A673 (cell line): ENCODE measurements at regions not wholly inside any gene's neighbourhood (a gene's known extent, or its start where the extent isn't known, plus 50 kb on each side); places are given as distances from the start of the nearest gene placed in this dataset.

Experiments
- BruUV-seq: library from RNA; stranded (reverse); fragments of 400-500 nt; replicated peaks from 2 replicates; lab custom pipeline; 2021; lab: Mats Ljungman, UMichigan
- CTCF ChIA-PET: fragments of 300-600 bp; sonication (Branson Sonifier 250); formaldehyde crosslinking; loops from one replicate; lab custom pipeline; 2022; ENCODE audit warnings: antibody characterized with exemption; lab: Charles Lee
- POLR2A ChIA-PET: fragments of 300-600 bp; sonication (Branson Sonifier 250); formaldehyde crosslinking; loops from one replicate; lab custom pipeline; 2022; ENCODE audit warnings: antibody characterized with exemption; ENCODE audit not compliant: low non-redundant PET; lab: Charles Lee
- DNase-seq: peaks from one replicate; pipeline ENCODE4 v3.0.0-alpha.2; 2015; ENCODE audit warnings: low spot score
- H3K27ac ChIP-seq: fragments of 200-600 bp; sonication (generic); 2 replicates; pipeline ENCODE4 v1.5.1; 2016; ENCODE audit warnings: mixed run types, low read depth, mild to moderate bottlenecking, mixed read lengths, antibody characterized with exemption, low read length; ENCODE audit not compliant: poor library complexity, severe bottlenecking
- H3K27me3 ChIP-seq: fragments of 200-600 bp; sonication (generic); replicated peaks from 2 replicates; pipeline ENCODE4 v1.6.1; 2017; ENCODE audit warnings: mixed run types, low read depth, mild to moderate bottlenecking, mixed read lengths, antibody characterized with exemption, low read length; ENCODE audit not compliant: insufficient read depth, poor library complexity
- H3K36me3 ChIP-seq: fragments of 200-600 bp; sonication (generic); 2 replicates; pipeline ENCODE4 v1.6.1; 2016; ENCODE audit warnings: mixed run types, mild to moderate bottlenecking, mixed read lengths, antibody characterized with exemption, low read length; ENCODE audit not compliant: insufficient read depth, poor library complexity, severe bottlenecking
- H3K4me1 ChIP-seq: fragments of 200-600 bp; sonication (generic); 2 replicates; pipeline ENCODE4 v1.6.1; 2017; ENCODE audit warnings: mixed run types, mild to moderate bottlenecking, mixed read lengths, antibody characterized with exemption, low read length; ENCODE audit not compliant: insufficient read depth, poor library complexity, severe bottlenecking
- H3K4me3 ChIP-seq: fragments of 200-600 bp; sonication (generic); 2 replicates; pipeline ENCODE4 v1.5.1; 2016; ENCODE audit warnings: low read depth, mixed run types, mild to moderate bottlenecking, mixed read lengths, low read length; ENCODE audit not compliant: poor library complexity, severe bottlenecking
- H3K9me3 ChIP-seq: fragments of 200-600 bp; sonication (generic); 2 replicates; pipeline ENCODE4 v1.6.1; 2016; ENCODE audit warnings: mixed run types, low read depth, mild to moderate bottlenecking, mixed read lengths, antibody characterized with exemption, low read length; ENCODE audit not compliant: poor library complexity, severe bottlenecking
- EZH2 ChIP-seq: fragments of 200-600 bp; sonication (generic); IDR thresholded peaks from 2 replicates; pipeline ENCODE4 v1.6.1; 2017; ENCODE audit warnings: borderline replicate concordance, low read depth, mild to moderate bottlenecking, mixed read lengths, antibody characterized with exemption, low read length; ENCODE audit not compliant: poor library complexity, severe bottlenecking
- intact Hi-C: fragments of 100-400 bp; cut with micrococcal nuclease; formaldehyde crosslinking; loops from one replicate; pipeline ENCODE4 v1.10.0; 2022; ENCODE audit not compliant: unreplicated experiment
- TF ChIP-seq, protein P1 (sequence below): fragments of 300-800, 200-600 bp; sonication (generic); conservative IDR thresholded peaks from 2 replicates; pipeline ENCODE4 v1.5.1; 2017; ENCODE audit warnings: low read depth, mild to moderate bottlenecking, antibody characterized with exemption, low read length, moderate library complexity, mixed read lengths

DNA sequence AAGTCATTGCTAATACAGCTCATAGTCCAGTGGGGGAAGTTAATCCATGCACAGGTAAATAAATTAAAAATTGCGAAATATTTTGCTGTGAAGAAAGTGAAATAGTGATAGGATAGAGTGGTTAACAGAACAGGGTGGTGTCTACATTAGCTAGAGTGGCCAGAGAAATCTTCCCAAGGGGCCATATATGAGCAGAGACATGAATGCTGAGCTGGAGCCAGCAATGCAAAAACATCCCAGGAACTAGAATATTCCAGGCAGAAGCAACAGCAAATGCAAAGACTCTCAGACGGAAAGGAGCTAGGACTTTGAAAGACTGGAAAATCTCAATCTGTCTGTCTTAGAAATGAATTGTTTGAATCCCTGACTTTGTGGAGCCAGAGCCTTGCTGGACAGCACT lies 1221.6 kb downstream of the MAT2B start:
- DNase-seq: no peak
- H3K27ac ChIP-seq: no peak overlapping the region
- intact Hi-C loops: no loop called here
- no peaks in the 10 kb centered on the region for H3K36me3 ChIP-seq
- CTCF ChIA-PET: no interaction called here
- H3K4me3 ChIP-seq: no peak overlapping the region
- H3K9me3 ChIP-seq: no peaks in the 10 kb centered on the region
- no peaks in the 10 kb centered on the region for H3K4me1 ChIP-seq
- no TSS peak for BruUV-seq
- no peaks in the 10 kb centered on the region for H3K27me3 ChIP-seq
- POLR2A ChIA-PET: no interaction called here
- TF ChIP-seq EZH2: no peak

DNA sequence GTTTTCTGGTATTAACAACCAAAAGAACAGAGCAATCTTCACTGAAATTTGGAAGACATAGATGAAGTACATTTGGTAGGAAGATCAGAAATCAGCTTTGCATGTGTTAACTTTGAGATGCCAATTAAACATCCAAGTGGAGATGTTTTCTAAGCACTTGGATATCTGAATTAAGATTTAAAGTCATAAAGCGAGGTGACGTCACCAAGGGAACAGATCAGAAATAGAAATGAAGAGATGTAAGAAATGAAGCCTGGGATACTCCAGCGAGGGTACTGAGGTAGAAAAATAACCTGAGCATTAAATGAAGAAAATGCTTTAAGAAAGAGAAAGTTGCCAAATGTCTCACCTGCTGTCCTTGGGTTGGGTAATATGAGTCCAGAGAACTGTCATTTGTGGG lies 1223.3 kb downstream of the MAT2B start:
- DNase-seq: no peak
- TF ChIP-seq EZH2: no peak
- TF ChIP-seq, protein P1, sequence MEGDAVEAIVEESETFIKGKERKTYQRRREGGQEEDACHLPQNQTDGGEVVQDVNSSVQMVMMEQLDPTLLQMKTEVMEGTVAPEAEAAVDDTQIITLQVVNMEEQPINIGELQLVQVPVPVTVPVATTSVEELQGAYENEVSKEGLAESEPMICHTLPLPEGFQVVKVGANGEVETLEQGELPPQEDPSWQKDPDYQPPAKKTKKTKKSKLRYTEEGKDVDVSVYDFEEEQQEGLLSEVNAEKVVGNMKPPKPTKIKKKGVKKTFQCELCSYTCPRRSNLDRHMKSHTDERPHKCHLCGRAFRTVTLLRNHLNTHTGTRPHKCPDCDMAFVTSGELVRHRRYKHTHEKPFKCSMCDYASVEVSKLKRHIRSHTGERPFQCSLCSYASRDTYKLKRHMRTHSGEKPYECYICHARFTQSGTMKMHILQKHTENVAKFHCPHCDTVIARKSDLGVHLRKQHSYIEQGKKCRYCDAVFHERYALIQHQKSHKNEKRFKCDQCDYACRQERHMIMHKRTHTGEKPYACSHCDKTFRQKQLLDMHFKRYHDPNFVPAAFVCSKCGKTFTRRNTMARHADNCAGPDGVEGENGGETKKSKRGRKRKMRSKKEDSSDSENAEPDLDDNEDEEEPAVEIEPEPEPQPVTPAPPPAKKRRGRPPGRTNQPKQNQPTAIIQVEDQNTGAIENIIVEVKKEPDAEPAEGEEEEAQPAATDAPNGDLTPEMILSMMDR: no peak
- H3K4me3 ChIP-seq: no peak overlapping the region
- CTCF ChIA-PET: no interaction called here
- intact Hi-C loops: no loop called here
- H3K27ac ChIP-seq: no peak overlapping the region
- no peaks in the 10 kb centered on the region for H3K27me3 ChIP-seq
- H3K9me3 ChIP-seq: no peaks in the 10 kb centered on the region
- H3K36me3 ChIP-seq: no peaks in the 10 kb centered on the region
- POLR2A ChIA-PET: no interaction called here
- H3K4me1 ChIP-seq: no peaks in the 10 kb centered on the region
- BruUV-seq: no TSS peak

DNA sequence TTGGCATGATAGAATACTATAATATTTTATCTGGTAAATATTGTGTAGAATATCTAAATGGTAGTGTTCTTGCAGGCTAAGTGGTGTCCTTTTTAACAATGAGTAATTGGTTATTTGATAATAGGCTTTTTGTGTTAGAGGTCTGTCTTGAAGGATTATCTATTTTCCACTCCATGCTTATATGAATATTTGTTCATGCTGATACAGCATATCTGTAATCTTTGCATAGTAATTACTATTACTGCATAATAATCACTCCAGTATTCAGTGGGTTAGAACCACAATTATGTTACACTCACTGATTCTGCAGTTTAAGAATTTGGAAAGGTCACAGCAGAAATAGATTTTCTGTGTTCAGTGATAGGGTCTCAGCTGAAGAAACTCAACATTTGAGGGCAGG lies 1229.9 kb downstream of the MAT2B start:
- no peak overlapping the region for H3K4me3 ChIP-seq
- TF ChIP-seq EZH2: no peak
- TF ChIP-seq, protein P1: no peak
- H3K4me1 ChIP-seq: no peaks in the 10 kb centered on the region
- no TSS peak for BruUV-seq
- H3K27ac ChIP-seq: no peak overlapping the region
- no peaks in the 10 kb centered on the region for H3K27me3 ChIP-seq
- POLR2A ChIA-PET: no interaction called here
- no peaks in the 10 kb centered on the region for H3K36me3 ChIP-seq
- H3K9me3 ChIP-seq: no peaks in the 10 kb centered on the region
- DNase-seq: no peak
- intact Hi-C loops: no loop called here
- CTCF ChIA-PET: no interaction called here

DNA sequence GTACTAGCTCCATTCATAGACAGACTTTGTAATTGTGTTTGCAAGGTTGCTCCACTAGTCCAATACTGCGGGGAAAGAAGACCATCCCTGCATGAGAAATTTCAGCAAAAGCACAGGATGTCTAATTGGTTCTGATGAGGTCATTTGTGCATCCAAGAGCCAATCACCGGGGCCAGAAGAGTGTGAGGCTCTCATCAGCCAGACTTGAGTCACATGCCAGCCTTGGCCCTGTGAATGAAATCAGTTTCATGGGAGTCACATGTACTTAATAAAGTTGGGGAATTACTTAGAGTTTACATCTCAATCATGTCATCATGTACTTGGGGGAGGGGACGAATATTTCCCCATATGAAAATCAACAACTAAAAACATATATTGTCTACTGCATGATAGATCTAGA lies 1236.0 kb downstream of the MAT2B start:
- Histone ChIP-seq H3K36me3 (no peaks in the 10 kb centered on the region), H3K9me3 (no peaks in the 10 kb centered on the region), H3K27ac (no peak overlapping the region), H3K4me3 (no peak overlapping the region), H3K4me1 (no peaks in the 10 kb centered on the region), H3K27me3 (no peaks in the 10 kb centered on the region)
- intact Hi-C loops: no loop called here
- POLR2A ChIA-PET: no interaction called here
- no peak for TF ChIP-seq EZH2
- TF ChIP-seq, protein P1: no peak
- CTCF ChIA-PET: no interaction called here
- DNase-seq: no peak
- BruUV-seq: no TSS peak
